ENCODE measurements at regions not wholly inside any gene's neighbourhood (a gene's known extent, or its start where the extent isn't known, plus 50 kb on each side); places are given as distances from the start of the nearest gene placed in this dataset.

- H3K9ac ChIP-seq (ENCODE audit: control insufficient read depth, extremely low read depth, insufficient read depth, low read length), result no peak overlapping the region
- H3K27ac ChIP-seq (ENCODE audit: control insufficient read depth, insufficient read depth, low read length), result no peak overlapping the region
- TF ChIP-seq EZH2 (IDR thresholded peaks at IDR 0.05; ENCODE audit: low read length) (no peak), CTCF (optimal IDR thresholded peaks at IDR 0.05 in 1 of 3, IDR thresholded peaks at IDR 0.05 in 1 of 3, conservative IDR thresholded peaks at IDR 0.05 in 1 of 3; ENCODE audit: extremely low read depth in 1 of 3, insufficient read depth in 2 of 3, low read length in 3 of 3) (no peak)
- H3K79me2 ChIP-seq (ENCODE audit: control insufficient read depth, insufficient read depth, low read length), result no peaks in the 10 kb centered on the region
- FAIRE-seq, result no peak
- H3K9me3 ChIP-seq (ENCODE audit: control insufficient read depth, low read depth, low read length), result no peaks in the 10 kb centered on the region
- no peaks in the 10 kb centered on the region for H4K20me1 ChIP-seq (ENCODE audit: control insufficient read depth, extremely low read depth, insufficient read depth, low read length)
- no peaks in the 10 kb centered on the region for H3K36me3 ChIP-seq (ENCODE audit: control insufficient read depth in 2 of 2, extremely low read depth in 1 of 2, insufficient read depth in 2 of 2, low read length in 2 of 2)
- dilution Hi-C loops (cut with MboI; ENCODE audit: extremely low pct_ligation_motif_present, low sequenced_read_pairs), result no loop called here
- H2AFZ ChIP-seq (ENCODE audit: control insufficient read depth, low read length), result no peak overlapping the region
- no peaks in the 10 kb centered on the region for H3K4me1 ChIP-seq (ENCODE audit: control insufficient read depth, extremely low read depth, insufficient read depth, low read length)
- H3K27me3 ChIP-seq (ENCODE audit: control insufficient read depth, extremely low read depth, insufficient read depth, low read length), result no peaks in the 10 kb centered on the region
- H3K4me3 ChIP-seq (ENCODE audit: control insufficient read depth in 2 of 3, extremely low read depth in 1 of 3, insufficient read depth in 2 of 3, low read depth in 1 of 3, low read length in 3 of 3), result no peak overlapping the region
- no peaks in the 10 kb centered on the region for H3K9me1 ChIP-seq (ENCODE audit: control insufficient read depth, extremely low read depth, insufficient read depth, low read length)
- H3K4me2 ChIP-seq (ENCODE audit: control insufficient read depth, extremely low read depth, insufficient read depth, low read depth, low read length), result no peak overlapping the region
- DNase-seq (ENCODE audit: low read depth, low spot score), result no peak
Observed at GRCh38 chr3:35500641-35501350, 138.5 kb upstream of the ARPP21 start.

DNA sequence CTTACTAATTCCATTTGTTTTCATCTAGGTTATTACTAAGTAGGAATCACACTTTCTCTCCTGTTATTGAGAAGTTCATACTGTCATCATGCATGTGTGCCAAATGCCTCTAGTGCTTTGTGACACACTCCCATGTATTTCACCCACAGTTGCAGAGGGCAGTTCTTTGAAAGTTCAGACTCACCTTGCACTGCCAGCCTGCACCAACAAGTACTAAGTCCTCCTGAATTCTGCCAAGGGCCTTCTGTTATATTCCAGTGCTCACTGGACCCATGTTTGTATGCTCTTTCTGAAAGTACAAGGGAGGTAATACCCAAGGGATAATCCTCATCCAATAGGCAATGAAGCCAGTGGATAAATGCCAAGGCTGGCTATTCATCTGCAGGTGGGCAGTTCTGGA lies 136.6 kb upstream of the ARPP21 start:
- Histone ChIP-seq H3K79me2 (ENCODE audit: control insufficient read depth, insufficient read depth, low read length) (no peaks in the 10 kb centered on the region), H3K4me3 (ENCODE audit: control insufficient read depth in 2 of 3, extremely low read depth in 1 of 3, insufficient read depth in 2 of 3, low read depth in 1 of 3, low read length in 3 of 3) (no peak overlapping the region), H3K9ac (ENCODE audit: control insufficient read depth, extremely low read depth, insufficient read depth, low read length) (no peak overlapping the region), H3K4me2 (ENCODE audit: control insufficient read depth, extremely low read depth, insufficient read depth, low read depth, low read length) (no peak overlapping the region), H3K4me1 (ENCODE audit: control insufficient read depth, extremely low read depth, insufficient read depth, low read length) (no peaks in the 10 kb centered on the region), H3K9me3 (ENCODE audit: control insufficient read depth, low read depth, low read length) (no peaks in the 10 kb centered on the region), H2AFZ (ENCODE audit: control insufficient read depth, low read length) (no peak overlapping the region), H3K27me3 (ENCODE audit: control insufficient read depth, extremely low read depth, insufficient read depth, low read length) (no peaks in the 10 kb centered on the region), H3K36me3 (ENCODE audit: control insufficient read depth in 2 of 2, extremely low read depth in 1 of 2, insufficient read depth in 2 of 2, low read length in 2 of 2) (no peaks in the 10 kb centered on the region), H3K27ac (ENCODE audit: control insufficient read depth, insufficient read depth, low read length) (no peak overlapping the region), H3K9me1 (ENCODE audit: control insufficient read depth, extremely low read depth, insufficient read depth, low read length) (no peaks in the 10 kb centered on the region), H4K20me1 (ENCODE audit: control insufficient read depth, extremely low read depth, insufficient read depth, low read length) (no peaks in the 10 kb centered on the region)
- no peak for FAIRE-seq
- dilution Hi-C loops (cut with MboI; ENCODE audit: extremely low pct_ligation_motif_present, low sequenced_read_pairs), result no loop called here
- no peak for DNase-seq (ENCODE audit: low read depth, low spot score)
- TF ChIP-seq EZH2 (IDR thresholded peaks at IDR 0.05; ENCODE audit: low read length) (no peak), CTCF (optimal IDR thresholded peaks at IDR 0.05 in 1 of 3, IDR thresholded peaks at IDR 0.05 in 1 of 3, conservative IDR thresholded peaks at IDR 0.05 in 1 of 3; ENCODE audit: extremely low read depth in 1 of 3, insufficient read depth in 2 of 3, low read length in 3 of 3) (no peak)

Measured in keratinocyte (primary cell).